Stimulated activated memory B cell treated with anti-CD40 and anti-IgM and Interleukin-4, amounts not matched to agents 10 μg/mL and 1 μg/mL and 100 μg/mL, for 72 hours (primary cell): ENCODE measurements at regions not wholly inside any gene's neighbourhood (a gene's known extent, or its start where the extent isn't known, plus 50 kb on each side); places are given as distances from the start of the nearest gene placed in this dataset.
"Not testable (repeated sequence)": the region's sequence is repeated elsewhere in the genome, so short reads cannot be mapped to it uniquely, and the experiment has no call there.

Experiments
- ATAC-seq: fragments of 150-1000 bp; cut with Tn5 transposase; 2 replicates; pipeline ENCODE4 v1.10.0; 2021
- H3K27ac Mint-ChIP-seq: one replicate; pipeline ENCODE4 v1.8.0; 2022; ENCODE audit warnings: mild to moderate bottlenecking, mixed read lengths
- H3K27me3 Mint-ChIP-seq: one replicate; pipeline ENCODE4 v1.8.0; 2022; ENCODE audit warnings: mixed read lengths
- H3K36me3 Mint-ChIP-seq: one replicate; pipeline ENCODE4 v1.8.0; 2022; ENCODE audit warnings: mixed read lengths
- H3K4me1 Mint-ChIP-seq: one replicate; pipeline ENCODE4 v1.8.0; 2022; ENCODE audit warnings: mixed read lengths
- H3K4me3 Mint-ChIP-seq: one replicate; pipeline ENCODE4 v1.8.0; 2022; ENCODE audit warnings: mild to moderate bottlenecking, moderate library complexity, mixed read lengths
- H3K9me3 Mint-ChIP-seq: one replicate; pipeline ENCODE4 v1.8.0; 2022; ENCODE audit warnings: mixed read lengths

DNA sequence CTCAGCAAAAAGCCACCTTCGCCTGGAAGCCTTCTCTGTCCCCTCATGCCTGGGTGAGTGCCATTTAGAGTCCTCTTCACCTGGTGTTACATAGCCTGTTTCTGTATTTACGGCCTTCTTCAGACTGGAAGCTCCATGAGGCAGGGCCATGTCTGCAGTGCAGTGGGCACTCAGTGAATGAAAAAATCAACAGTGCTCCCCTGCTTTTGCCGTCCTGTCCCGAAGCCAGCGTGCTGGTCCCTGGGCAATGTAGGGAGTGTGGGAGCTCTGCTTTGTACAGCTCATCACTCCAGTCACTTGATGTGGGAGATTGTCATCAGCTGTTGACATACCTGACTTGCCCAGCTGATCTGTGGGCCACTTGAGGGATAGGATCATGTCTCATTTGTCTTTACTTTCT, 129.0 kb upstream of the TSHZ3 start:
- H3K27me3 Mint-ChIP-seq = no peaks in the 10 kb centered on the region
- H3K27ac Mint-ChIP-seq = no peak overlapping the region
- ATAC-seq = no peak
- peaks cover 11% of the 10 kb centered on the region for H3K9me3 Mint-ChIP-seq
- no peaks in the 10 kb centered on the region for H3K4me1 Mint-ChIP-seq
- H3K36me3 Mint-ChIP-seq = no peaks in the 10 kb centered on the region
- no peak overlapping the region for H3K4me3 Mint-ChIP-seq

DNA sequence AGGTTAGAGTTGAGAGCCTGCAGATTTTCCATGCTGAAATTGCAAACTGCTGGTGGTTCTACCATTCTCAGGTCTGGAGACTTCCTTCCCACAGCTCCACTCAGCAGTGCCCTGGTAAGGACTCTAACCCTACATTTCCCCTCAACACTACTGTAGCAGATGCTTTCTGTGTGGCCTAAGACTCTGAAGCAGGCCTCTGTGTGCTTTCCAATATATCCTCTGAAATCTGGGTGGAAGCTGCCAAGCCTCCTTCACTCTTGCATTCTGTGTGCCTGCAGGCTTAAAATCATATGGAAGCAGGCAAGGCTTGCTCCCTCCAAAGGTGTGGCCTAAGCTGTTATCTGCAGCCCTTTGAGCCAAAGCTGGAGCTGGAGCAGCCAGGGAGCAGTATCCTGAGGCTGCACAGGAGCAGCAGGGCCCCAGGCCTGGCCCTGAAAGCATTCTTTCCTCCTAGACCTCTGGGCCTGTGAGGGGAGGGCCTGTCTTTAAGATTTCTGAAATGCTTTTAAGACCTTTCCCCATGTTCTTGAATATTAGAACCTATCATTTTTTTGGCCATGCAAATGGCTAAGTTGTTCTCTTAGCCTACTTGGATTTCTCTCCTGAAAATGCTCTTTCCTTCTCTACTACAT, 134.1 kb upstream of the TSHZ3 start:
- no peaks in the 10 kb centered on the region for H3K36me3 Mint-ChIP-seq
- H3K27me3 Mint-ChIP-seq = no peaks in the 10 kb centered on the region
- H3K9me3 Mint-ChIP-seq = peaks cover 23% of the 10 kb centered on the region
- no peak overlapping the region for H3K27ac Mint-ChIP-seq
- no peak for ATAC-seq
- H3K4me1 Mint-ChIP-seq = no peaks in the 10 kb centered on the region
- no peak overlapping the region for H3K4me3 Mint-ChIP-seq

DNA sequence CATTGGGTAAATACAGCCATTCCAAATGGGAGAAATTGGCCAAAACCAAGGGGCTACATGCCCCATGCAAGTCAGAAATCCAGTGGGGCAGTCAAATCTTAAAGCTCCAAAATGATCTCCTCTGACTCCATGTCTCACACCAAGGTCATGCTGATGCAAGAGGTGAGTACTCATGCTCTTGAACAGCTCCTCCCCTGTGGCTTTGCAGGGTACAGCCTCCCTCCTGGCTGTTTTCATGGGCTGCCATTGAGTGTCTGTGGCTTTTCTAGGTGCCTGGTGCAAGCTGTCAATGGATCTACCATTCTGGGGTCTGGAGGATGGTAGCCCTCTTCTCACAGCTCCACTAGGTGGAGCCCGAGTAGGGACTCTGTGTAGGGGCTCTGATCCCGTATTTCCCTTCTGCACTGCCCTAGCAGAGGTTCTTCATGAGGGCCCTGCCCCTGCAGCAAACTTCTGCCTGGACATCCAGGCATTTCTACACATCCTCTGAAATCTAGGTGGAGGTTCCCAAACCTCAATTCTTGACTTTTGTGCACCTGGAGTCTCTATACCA, 135.7 kb upstream of the TSHZ3 start:
- not testable (repeated sequence) for H3K36me3 Mint-ChIP-seq, H3K4me3 Mint-ChIP-seq, H3K27me3 Mint-ChIP-seq, H3K27ac Mint-ChIP-seq, ATAC-seq, H3K4me1 Mint-ChIP-seq
- peaks cover 25% of the 10 kb centered on the region for H3K9me3 Mint-ChIP-seq

DNA sequence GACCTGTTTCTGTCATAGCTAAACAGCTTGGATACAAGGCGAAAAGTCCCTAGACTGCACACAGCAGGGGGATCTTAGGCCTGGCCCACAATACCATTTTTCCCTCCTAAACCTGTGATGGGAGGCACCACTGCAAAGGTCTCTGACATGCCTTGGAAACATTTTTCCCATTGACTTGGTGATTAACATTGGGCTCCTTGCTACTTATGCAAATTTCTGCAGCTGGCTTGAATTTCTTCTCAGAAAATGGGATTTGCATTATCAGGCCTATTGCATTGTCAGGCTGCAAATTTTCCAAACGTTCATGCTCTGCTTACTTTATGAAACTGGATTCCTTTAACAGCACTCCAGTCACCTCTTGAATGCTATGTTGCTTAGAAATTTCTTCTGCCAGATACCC, 136.2 kb upstream of the TSHZ3 start:
- Mint-ChIP-seq H3K27ac (no peak overlapping the region), H3K27me3 (no peaks in the 10 kb centered on the region), H3K4me1 (no peaks in the 10 kb centered on the region), H3K9me3 (peaks cover 25% of the 10 kb centered on the region), H3K4me3 (no peak overlapping the region), H3K36me3 (no peaks in the 10 kb centered on the region)
- no peak for ATAC-seq

DNA sequence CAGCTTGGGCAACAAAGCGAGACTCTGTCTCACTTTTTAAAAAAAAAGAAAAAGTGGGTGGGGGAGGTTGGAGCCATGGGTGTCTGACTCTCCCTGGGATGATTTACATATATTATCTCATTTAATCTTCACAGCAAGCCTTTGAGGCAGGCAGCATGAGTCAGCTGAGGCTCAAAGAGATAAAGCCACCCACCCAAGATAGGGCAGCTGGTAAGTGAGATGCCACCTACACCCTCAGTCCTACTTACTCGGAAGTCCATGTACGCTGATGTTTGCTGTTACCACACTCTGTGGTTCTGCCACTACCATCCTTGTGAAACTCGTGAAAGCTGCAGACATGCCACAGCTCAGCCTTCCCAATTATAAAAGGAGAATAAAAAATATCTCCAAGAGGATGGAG, 142.0 kb upstream of the TSHZ3 start:
- Mint-ChIP-seq H3K9me3 (peaks cover 5% of the 10 kb centered on the region), H3K36me3 (no peaks in the 10 kb centered on the region), H3K27me3 (no peaks in the 10 kb centered on the region), H3K27ac (no peak overlapping the region), H3K4me3 (no peak overlapping the region), H3K4me1 (no peaks in the 10 kb centered on the region)
- ATAC-seq = no peak

DNA sequence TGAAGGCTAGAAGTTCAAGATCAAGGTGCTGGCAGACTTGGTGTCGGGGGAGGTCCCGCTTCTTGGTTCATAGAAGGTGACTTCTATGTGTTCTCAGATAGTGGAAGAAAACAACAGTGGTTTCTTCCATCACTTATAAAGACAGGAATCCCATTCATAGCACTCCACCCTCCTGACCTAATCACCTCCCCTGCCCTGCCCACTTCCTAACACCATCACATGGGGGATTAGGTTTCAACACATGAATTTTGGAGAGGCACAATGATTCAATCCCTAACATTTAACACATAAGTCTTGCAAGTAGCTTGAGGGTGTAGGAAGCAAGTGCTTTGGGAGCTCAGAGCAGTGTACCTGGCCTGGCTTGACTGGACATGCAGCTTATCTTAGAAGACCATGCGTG, 142.8 kb upstream of the TSHZ3 start:
- H3K9me3 Mint-ChIP-seq = peaks cover 3% of the 10 kb centered on the region
- no peak for ATAC-seq
- no peaks in the 10 kb centered on the region for H3K27me3 Mint-ChIP-seq
- no peak overlapping the region for H3K27ac Mint-ChIP-seq
- no peaks in the 10 kb centered on the region for H3K36me3 Mint-ChIP-seq
- H3K4me1 Mint-ChIP-seq = no peaks in the 10 kb centered on the region
- no peak overlapping the region for H3K4me3 Mint-ChIP-seq

DNA sequence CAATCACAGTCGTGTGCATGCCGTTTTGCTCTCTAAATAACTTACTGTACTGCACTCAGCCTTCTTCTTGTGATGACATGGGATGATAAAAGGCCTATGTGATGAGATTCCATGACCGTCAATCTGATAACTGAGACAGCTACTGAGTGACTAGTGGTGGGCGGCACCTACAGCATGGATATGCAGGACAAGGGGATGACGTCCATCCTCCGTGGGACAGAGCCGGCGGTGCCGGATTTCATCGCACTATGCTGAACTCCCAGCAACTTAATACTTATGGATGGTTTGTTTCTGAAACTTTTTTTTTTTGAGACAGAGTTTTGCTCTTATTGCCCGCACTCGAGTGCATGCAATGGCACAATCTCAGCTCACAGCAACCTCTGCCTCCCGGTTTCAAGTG, 146.8 kb upstream of the TSHZ3 start:
- Mint-ChIP-seq H3K27ac (no peak overlapping the region), H3K4me1 (no peaks in the 10 kb centered on the region), H3K9me3 (no peaks in the 10 kb centered on the region), H3K36me3 (no peaks in the 10 kb centered on the region), H3K27me3 (no peaks in the 10 kb centered on the region), H3K4me3 (no peak overlapping the region)
- ATAC-seq = no peak

DNA sequence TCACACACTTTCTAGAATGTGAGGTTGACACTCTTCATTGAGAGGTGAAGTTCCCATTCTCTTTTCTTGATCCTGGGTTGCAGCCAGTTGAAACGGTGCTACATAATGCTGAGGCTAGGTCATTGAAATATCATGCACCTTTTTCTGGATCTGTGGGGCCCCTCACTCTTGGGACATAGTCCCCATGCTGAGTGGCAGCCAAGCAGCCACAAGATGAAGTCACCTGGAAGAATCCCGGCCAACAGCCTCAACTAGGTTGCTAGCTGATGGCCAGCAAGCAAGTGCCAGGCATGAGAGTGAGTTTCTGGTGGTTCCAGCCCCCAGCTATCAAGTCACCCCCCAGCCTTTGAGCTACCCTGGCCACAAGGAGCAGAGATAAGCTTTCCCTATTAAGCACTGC, 148.5 kb upstream of the TSHZ3 start:
- Mint-ChIP-seq H3K27me3 (no peaks in the 10 kb centered on the region), H3K27ac (no peak overlapping the region), H3K4me3 (no peak overlapping the region), H3K4me1 (no peaks in the 10 kb centered on the region), H3K9me3 (peaks cover 2% of the 10 kb centered on the region), H3K36me3 (no peaks in the 10 kb centered on the region)
- no peak for ATAC-seq

DNA sequence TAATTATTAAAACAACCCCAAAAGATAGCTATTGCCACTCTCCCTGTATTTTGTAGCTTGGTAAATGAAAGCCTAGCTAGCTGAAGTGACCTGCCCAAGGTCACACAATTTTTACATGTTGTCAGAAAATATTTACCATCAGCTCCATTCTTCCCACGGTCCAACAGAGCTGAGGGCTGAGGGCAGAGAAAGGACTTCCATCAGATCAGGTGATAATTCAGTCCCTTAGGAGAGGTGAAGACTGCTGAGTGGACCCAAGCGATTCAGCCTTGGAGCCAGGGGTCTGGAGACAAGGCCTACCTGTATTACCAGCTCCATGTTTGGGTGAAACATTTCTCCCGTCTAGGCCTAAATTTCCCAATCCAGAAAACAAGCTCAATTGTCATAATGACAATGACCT, 149.5 kb upstream of the TSHZ3 start:
- H3K4me1 Mint-ChIP-seq = no peaks in the 10 kb centered on the region
- no peak overlapping the region for H3K4me3 Mint-ChIP-seq
- H3K27me3 Mint-ChIP-seq = no peaks in the 10 kb centered on the region
- H3K9me3 Mint-ChIP-seq = peaks cover 6% of the 10 kb centered on the region
- no peaks in the 10 kb centered on the region for H3K36me3 Mint-ChIP-seq
- no peak for ATAC-seq
- no peak overlapping the region for H3K27ac Mint-ChIP-seq

DNA sequence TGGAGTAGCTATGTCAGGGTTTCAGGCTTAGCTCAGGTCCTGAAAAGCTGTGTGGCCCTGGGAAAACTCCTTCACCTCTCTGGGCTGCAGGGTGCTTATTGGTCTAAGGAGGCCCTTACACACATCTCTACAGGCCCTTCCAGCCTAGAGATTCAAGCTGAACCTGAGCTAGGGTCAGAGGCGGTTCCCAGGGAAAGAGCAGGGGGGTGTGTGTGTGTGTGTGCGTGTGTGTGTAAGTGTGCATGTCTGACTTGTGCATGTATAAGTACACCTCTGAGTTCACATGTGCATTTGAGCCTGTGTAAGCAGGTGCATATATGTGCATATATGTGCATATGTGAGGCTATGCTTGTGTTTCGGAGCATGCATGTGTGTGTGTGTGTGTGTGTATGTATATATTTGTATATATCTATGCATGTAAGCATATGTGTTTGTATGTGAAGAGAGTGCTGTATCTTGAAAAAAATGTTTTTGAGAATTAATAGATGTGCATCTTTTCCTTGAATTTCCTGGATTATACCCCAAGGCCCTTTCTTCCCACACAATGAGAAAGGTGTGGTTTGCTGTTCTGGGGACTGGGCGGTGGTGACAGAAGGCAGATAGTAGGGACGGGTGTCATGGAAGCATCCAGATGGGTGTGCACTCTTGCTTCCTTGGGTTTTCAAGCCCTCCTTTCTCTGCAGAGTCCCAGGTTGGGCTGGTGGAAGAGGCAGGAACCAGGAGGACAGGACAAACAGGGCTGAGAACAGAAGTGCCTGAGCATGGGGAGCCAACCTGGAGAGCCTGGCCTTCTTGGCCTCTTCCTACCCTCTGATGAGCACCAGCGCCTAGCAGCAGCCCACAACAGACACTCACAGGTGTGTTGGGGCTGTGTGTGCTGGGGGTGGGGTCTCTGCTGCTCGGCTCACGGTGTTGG, 150.3 kb upstream of the TSHZ3 start:
- no peaks in the 10 kb centered on the region for H3K27me3 Mint-ChIP-seq
- peaks cover 6% of the 10 kb centered on the region for H3K9me3 Mint-ChIP-seq
- H3K27ac Mint-ChIP-seq = no peak overlapping the region
- no peak for ATAC-seq
- no peaks in the 10 kb centered on the region for H3K4me1 Mint-ChIP-seq
- no peaks in the 10 kb centered on the region for H3K36me3 Mint-ChIP-seq
- no peak overlapping the region for H3K4me3 Mint-ChIP-seq

DNA sequence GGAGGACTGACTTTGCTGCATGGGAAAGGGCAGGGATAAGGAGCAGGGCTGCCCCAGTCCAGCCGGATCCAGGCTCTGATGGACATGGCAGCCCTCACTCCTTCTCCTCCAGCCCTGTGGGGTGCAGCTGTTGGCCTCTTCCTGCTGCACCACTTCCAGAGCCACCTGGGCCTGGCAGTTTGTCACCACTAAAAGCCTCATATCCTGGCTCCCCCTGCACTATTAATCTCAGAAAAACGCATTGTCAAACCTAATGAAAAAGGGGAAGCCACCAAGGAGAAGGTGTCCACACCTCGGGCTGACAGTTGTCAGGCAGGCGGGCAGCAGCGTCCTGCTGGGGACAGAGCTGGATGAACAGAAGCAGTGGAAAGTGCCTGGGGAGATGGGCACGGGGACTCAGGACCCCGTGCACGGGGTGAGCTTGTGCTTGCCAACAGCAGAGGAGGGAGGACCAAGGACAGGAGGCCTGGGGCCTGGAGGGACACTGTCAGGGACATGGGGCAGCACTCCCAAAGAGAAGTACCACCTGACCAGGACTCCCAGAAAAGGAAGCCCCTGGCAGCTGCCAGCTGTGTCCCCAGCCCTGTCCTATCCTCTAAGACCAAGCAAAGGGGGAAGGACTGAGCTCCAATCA, 151.1 kb upstream of the TSHZ3 start:
- Mint-ChIP-seq H3K27ac (no peak overlapping the region), H3K4me1 (no peaks in the 10 kb centered on the region), H3K4me3 (no peak overlapping the region), H3K36me3 (no peaks in the 10 kb centered on the region), H3K9me3 (peaks cover 6% of the 10 kb centered on the region), H3K27me3 (no peaks in the 10 kb centered on the region)
- no peak for ATAC-seq

DNA sequence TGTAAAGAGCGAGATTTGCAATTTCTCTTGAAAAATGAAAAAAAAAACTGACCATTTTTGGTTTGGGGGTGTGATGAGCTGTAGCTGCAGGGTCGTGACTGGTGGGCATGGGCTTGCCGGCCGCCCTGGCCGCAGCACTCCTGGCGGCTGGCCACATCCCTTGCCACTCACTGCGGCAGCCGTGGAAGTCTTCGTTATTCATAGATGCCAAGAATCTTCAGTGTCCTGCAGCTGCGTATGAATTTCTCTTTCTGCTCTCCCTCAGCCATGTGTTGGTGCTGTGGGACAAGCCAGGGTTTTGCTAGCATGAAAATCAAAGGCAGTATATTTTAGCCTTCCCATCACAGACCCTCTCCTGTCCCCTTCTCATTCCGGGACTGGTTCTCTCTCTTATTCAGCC, 151.7 kb upstream of the TSHZ3 start:
- H3K36me3 Mint-ChIP-seq = no peaks in the 10 kb centered on the region
- H3K27ac Mint-ChIP-seq = no peak overlapping the region
- peaks cover 6% of the 10 kb centered on the region for H3K9me3 Mint-ChIP-seq
- no peak for ATAC-seq
- H3K27me3 Mint-ChIP-seq = no peaks in the 10 kb centered on the region
- H3K4me1 Mint-ChIP-seq = no peaks in the 10 kb centered on the region
- H3K4me3 Mint-ChIP-seq = no peak overlapping the region

DNA sequence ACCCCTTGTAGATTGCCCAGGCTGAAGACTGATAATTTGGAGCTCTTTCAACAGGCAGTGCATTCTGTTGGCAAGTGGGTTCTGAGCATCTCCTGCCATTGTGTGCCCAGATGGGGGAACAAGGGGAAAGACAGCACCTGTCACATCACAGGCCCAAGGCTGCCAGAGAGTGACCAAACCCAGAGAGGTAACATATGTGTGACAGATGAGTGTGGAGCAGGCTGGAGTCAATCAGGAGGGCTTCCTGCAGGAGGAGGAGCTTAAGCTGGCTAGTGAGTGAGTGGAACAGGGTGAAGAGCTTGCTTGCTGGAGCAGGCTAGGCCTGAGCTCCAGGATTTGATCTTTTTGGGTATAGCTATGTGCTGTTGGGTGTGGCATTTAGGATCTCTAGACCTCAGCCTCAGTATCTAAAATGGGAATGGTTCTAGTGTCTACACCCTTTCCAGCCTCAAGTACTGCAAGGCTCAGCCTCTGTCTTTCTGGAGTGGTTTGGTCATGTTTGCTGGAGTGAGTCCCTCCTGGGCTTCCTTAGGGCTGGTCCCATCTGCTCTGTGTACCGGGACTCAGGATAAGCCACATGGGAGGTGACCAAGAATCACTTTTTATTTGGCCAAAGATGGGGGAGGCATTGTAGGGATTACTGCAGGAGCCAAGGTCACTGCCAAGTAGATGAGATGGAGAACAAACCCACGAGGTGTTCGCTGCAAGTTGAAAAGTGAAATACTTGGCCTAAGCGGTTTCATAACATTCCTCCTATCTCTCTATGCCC, 152.4 kb upstream of the TSHZ3 start:
- Mint-ChIP-seq H3K4me3 (no peak overlapping the region), H3K36me3 (no peaks in the 10 kb centered on the region), H3K27me3 (no peaks in the 10 kb centered on the region), H3K9me3 (peaks cover 6% of the 10 kb centered on the region), H3K4me1 (no peaks in the 10 kb centered on the region), H3K27ac (no peak overlapping the region)
- ATAC-seq = no peak

DNA sequence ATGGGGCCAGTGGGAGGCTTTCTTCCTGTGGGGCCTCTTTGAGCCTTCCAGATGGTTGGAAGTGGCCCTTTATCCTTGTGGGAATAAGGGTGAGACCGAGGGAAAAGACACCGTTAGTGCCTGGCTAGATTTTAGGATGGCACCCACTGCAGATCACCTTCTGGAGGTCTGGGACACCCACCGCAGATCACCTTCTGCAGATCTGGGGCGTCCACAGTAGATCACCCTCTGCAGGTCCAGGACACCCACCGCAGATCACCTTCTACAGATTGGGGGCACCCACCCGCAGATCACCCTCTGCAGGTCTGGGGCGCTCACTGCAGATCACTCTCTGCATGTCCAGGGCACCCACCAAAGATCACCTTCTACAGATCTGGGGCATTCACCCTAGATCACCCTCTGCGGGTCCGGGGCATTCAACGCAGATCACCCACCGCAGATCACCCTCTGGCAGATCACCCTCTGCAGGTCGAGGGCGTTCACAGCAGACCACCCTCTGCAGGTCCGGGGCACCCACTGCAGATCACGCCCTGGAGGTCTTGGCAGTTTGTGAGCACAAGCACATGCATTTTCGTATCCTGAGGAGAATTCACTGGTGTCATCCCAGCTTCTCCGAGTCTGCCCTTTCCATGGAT, 153.4 kb upstream of the TSHZ3 start:
- Mint-ChIP-seq H3K27me3 (no peaks in the 10 kb centered on the region), H3K4me1 (no peaks in the 10 kb centered on the region), H3K36me3 (no peaks in the 10 kb centered on the region), H3K9me3 (peaks cover 6% of the 10 kb centered on the region), H3K27ac (no peak overlapping the region), H3K4me3 (no peak overlapping the region)
- no peak for ATAC-seq

DNA sequence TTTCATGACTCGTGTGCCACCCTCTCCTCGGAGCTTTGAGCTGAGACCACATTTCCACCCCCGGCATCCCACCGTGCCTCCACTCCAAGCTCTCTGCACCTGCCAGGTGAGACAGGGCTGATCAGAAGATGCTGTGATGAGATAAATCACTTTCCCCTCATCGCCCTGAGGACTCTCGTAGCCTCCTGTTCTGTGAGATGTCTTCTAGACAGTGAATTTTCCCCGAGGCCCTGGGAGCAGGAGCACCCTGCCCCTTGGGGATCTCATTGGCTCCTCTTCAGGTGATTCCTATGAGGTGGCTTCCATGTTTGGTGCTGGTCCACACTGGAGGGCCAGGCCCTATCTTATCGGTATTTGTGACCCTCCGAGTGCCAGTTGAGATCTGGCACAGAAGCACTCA, 154.0 kb upstream of the TSHZ3 start:
- ATAC-seq = no peak
- no peaks in the 10 kb centered on the region for H3K27me3 Mint-ChIP-seq
- no peak overlapping the region for H3K27ac Mint-ChIP-seq
- H3K4me1 Mint-ChIP-seq = no peaks in the 10 kb centered on the region
- H3K4me3 Mint-ChIP-seq = no peak overlapping the region
- H3K9me3 Mint-ChIP-seq = peaks cover 6% of the 10 kb centered on the region
- no peaks in the 10 kb centered on the region for H3K36me3 Mint-ChIP-seq
